C1 segment of cervical spinal cord (tissue), 14 donors: ENCODE measurements at regions not wholly inside any gene's neighbourhood (a gene's known extent, or its start where the extent isn't known, plus 50 kb on each side); places are given as distances from the start of the nearest gene placed in this dataset.
"Not testable (repeated sequence)": the region's sequence is repeated elsewhere in the genome, so short reads cannot be mapped to it uniquely, and the experiment has no call there.

ENCODE experiments used
- DNase-seq, 14 donors: peaks; one replicate each; lab custom pipeline; 2025; lab: John Stamatoyannopoulos, UW

DNA sequence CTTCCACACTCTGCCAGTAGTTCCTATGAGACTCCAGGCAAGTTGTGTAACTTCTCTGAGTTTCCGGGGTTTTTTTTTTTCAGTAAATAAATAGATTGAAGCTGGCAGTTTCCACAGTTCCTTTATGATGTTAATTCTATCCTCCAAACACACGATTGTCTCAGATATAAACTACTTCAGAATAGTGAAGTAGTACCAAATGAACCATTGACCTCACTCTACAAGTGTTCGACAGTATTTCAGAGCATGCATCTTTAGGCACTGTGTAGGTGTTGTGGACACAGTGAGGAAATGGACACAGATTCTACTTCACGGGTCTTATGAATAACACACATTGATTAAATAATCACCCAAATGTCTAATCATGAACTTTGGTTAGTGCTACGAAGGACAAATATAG, 136.1 kb upstream of the IGSF10 start:
- no peak for DNase-seq

DNA sequence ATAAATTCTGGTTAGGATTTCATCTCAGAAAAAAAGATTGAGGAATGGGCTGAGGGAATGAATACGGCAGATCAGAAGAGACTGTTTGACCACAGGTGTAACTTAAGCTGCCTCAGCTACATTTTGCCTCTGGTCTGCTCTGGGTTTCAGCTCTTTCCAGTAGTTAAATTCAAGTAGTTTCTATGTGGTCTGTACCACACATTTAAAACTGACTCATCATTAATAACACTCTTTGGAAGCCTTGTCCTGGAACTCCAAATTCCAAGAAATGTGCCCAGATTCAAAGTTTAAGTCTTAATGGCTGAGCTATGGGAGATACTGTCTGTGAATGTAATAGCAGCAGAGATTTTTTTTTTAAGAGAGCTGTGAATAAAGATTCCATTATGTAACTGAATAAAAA, 133.1 kb upstream of the IGSF10 start:
- DNase-seq = no peak

DNA sequence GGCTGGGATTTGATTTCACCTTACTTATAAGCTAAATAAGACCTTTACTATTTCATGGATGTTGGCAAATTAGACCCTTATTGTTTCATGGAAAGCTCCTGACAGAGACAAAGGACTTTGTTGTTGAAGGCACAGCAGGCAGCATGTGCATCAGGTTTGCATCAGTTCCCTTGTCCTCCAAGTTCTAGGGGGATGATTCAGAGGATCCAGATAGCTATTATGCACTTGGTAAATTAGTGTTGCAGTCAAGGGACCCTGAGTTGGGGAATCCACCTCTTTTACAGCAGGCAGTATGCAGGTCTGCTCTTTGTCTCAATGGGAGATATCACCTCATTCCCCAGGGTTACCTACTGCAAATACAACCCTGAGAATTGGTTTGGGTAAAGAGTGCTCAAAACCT, 131.4 kb upstream of the IGSF10 start:
- no peak for DNase-seq

DNA sequence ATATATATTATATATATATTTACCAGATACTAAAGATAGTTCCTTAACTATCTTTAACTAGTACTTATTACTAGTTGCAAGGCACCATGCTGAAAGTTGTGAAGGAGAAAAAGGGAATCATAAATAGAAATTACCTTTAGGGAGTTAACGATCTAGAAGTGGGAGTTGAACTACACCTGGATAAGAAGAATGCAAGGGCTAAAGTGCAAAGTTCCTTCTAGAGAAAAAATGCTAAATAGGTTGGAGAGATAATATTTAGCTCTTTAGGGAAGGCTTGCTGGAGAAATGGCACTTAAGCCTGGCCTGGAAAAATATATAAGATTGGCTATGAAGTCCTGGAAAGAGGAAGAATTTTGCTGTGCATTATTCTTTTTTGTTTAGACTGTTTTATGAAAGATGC, 130.6 kb upstream of the IGSF10 start:
- no peak for DNase-seq

DNA sequence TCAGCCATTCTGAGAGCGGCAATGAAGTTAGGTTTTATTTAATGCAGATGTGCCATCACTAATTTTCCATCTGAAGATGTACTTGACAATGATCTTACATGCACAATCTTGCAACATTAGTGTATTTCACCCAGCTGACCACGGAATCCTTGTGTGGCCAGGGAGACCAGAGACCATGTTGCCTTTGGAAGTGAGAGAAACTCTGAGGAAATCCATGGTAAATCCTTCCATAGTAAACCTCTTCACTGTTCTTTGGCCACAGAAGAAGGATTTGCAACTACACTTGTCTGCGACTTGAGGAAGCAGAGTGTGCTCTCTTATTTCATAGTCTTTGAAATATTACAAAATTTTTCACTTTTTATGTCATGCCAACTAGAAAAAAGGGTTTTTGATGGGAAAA, 128.4 kb upstream of the IGSF10 start:
- DNase-seq = no peak

DNA sequence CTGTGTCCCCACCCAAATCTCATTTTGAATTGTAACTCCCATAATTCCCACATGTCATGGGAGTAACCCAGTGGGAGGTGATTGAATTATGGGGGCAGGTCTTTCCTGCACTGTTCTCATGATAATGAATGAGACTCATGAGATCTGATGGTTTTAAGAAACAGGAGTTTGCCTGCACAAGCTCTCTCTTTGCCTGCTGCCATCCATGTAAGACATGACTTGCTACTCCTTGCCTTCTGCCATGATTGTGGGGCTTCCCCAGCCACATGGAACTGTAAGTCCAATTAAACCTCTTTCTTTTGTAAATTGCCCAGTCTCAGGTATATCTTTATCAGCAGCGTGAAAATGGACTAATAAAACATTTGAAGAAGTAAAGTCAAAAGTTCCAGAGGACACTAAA, 126.8 kb upstream of the IGSF10 start:
- not testable (repeated sequence) for DNase-seq

DNA sequence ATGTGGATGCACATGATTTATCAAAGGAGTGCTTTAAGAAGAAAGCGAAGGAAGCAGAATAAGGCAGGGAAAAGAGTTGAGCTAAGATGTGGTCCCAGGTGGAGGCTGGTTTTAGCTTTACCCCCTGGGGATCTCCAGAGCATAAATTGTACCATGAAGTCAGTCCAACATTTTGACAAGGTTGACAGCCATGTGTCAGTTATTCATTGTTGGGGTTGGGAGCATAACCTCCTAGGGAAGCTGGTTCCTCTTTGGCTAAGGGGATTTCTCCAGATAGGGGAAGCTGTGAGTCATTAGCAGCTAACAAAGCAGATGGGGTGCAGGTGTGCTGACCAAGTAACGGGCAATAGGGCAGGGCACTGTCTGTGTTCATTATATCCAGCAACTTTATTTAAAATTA, 123.7 kb upstream of the IGSF10 start:
- DNase-seq = no peak

DNA sequence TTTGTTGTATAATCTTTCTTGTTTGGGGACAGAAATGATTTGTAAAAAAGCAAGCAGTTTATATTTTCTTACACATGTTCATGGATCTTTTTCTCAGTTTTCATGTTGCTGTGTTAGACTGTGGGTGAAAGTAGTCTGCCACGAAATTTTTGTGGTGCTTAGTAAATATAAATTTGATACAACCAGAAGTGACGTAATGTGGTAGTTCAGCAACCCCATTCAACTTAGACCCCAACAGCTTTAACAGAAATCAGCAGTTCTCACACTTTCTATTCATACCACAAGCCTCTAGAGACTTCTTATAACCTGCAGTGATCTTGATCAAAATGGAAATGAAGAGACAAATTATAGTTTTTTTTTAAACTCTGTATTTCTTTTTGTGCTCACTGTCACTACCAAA, 120.2 kb upstream of the IGSF10 start:
- no peak for DNase-seq

DNA sequence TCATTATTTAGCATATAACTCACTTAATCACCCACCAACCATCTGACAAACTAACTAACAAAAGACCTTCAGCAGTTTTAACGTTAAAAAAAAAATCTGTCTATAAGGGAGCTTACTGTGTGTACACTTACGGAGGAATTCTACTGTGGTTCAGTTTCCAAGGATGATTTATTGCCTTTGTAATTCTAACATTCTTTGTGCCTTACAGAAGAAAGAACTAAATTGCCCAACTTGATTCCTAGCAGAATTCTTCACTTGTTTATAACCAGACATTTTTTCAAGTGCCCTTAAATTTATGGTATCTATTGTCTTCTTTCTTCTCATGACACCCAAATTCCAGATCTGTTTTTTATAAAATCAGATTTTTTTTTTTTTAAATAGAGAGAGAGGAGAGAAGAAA, 119.7 kb upstream of the IGSF10 start:
- DNase-seq = no peak

DNA sequence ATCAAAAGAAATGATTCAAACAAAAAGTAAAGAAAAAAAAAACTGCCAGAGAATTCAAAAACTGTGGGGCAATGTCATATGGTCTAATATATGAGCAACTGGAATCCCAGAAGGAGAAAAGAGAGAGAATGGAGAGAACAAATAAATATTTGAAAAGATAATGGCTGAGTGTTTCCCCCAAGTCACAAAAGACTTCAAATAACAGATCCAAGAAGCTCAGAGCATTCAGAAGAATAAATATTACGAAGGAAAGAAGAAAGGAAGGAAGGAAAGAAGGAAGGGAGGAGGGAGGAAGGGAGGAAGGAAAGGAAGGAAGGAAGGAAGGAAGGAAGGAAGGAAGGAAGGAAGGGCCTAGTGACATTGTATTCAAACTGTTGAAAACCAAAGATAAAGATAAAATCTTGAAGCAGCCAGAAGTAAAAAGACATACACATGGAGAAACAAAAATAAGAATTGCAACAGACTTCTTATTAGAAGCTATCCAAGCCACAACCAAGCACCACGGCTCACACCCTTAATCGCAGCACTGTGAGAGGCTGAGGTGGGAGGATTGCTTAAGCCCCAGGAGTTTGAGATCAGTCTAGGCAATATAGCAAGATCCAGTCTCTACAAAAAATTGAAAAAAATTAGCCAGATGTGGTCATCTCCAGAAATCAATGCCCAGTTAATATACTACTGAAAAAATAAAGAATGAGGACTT, 118.9 kb upstream of the IGSF10 start:
- DNase-seq = no peak

DNA sequence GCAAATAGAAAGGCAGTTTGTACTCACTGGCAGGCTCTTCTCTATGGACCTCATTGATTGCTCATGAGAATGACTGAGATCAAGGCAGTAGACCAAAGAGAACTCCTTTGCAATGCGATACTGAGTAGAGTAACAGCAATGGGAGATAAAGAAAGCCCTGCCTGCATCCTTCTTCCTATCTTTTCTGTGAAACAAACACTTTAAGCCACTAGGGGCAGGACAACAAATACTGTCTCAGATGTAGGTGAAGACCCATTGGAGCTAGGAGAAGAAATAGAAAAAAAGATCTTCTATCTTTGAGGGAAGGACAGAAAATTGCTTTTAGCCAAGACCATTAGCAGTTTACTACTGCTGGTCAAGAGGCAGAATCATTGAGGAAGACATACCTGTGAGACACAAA, 117.6 kb upstream of the IGSF10 start:
- no peak for DNase-seq

DNA sequence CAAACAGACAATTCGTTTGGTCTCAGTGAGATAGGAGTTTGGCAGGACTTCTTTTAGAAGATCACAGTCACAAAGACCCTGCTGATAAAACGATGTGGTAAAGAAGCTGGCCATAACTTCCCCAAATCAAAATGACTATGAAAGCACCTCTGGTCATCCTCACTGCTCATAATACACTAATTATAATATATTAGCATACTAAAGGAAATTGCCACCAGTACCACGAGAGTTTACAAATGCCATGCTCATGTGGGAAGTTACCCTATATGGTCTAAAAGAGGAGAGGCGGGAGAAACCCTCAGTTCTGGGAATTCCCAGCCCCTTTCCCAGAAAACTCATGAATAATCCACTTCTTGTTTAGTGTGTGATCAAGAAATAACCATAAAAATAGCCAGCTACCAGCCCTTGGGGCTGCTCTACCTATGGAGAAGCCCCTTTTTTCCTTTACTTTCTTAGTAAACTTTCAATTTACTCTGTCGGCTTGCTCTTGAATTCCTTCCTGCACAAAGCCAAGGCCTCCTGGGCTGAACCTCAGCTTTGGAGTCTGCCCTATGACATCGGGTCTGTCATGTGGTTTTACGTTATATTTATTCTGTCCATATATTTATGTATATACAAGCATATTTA, 115.8 kb upstream of the IGSF10 start:
- no peak for DNase-seq

DNA sequence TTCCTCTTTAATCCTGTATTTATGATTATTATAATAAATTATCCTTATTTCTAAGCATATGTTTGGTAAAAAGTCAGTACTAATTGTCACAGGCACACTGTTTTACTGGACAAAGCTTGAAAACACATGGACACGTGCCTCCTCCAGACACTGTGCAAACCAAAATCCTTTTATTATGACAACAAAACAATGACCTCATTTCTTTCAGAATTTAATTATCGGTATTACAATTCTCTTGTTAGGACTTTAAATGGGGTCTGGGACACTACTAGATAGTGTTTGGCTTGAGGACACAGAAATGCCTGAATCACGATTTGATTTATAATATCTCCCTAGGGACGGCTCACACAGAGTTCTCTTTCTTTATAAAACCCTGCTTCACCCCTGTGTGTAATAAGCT, 107.3 kb upstream of the IGSF10 start:
- DNase-seq = no peak

DNA sequence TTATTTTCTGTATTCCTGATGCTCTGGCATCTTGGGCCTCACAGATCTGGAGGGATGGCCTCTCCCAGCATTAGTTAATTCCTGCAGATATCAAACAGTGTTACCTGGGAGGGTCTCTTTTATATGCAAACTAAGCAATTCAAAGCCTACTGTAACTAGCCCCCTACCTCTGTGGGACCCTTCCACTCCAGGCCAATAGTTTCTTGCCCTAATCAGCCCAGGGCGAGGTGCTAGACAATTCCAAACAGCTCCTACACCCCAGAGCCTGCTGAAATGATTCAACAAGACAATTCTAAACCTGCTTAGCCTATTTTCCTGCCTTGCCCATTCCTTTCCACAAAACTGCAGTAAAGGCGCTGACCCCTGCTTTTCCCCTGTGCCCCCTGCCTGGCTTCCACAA, 106.6 kb upstream of the IGSF10 start:
- no peak for DNase-seq

DNA sequence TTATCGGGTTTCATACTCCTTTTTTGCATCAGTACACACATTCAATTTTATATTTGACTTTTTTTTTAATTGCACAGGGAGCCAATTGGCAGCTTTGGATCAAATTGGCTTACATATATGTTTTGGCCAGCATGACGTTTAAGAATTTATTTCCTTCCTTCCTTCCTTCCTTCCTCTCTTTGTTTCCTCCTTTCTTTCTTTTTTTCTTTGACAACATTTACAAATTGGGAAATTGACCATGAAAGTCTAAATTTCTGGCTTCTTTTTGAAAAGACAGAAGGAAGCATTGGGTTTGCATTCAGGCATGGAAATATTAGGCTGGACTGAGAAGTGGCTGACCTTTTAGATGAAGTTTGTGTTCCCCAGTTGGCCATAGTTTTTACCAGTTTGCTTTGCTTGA, 103.4 kb upstream of the IGSF10 start:
- no peak for DNase-seq

DNA sequence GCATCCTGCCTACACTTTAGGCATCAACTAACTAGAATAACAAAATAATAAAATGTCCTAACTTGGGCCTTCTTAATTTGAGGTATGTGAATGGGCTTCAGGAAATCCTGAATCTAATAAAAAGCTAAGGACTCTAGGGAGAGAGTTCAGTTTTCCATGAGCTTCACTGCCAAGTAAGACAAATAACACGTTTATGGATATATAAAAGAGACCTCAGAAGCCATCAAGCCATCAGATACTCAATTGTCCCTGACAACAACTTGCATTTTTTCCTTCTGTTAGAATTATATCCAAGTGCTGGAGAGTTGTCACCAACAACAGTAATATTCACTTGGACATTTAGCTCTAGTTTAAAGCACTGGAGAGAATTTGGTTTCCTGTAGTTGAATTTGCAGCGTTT, 102.4 kb upstream of the IGSF10 start:
- no peak for DNase-seq

DNA sequence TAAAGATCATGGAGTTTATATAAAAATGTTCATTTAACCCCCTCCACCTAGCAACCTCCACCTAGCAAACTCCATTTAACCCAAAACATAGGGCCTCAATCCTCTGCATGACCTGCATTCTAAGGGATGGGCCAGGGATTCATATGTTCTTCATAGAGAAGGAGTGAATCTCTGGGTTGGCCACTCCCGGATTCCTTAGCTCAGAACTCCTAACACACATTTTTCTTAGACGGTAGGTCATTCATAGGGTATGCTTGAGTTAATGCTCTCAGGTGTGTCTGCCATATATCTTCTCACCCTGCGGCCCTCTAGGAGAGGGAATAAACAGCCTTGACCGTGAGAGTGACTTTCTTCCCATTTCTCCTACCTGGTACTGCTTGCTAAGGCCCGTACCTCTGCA, 102.0 kb upstream of the IGSF10 start:
- DNase-seq = no peak

DNA sequence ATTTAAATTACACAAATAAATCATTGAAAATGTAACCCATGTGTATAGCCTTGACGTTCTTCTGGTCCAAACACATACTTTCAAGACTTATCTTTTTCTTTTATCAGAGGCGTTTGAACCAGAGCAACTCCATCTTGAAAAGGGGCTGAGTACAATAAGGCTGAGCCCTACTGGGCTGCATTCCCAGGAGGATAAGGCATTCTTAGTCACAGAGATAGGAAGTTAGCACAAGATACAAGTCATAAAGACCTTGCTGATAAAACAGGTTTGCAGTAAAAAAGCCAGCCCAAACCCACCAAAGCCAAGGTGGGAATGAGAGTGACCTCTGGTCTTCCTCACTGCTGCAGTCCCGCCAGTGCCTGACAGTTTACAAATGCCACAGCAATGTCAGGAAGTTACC, 101.0 kb upstream of the IGSF10 start:
- DNase-seq = no peak

DNA sequence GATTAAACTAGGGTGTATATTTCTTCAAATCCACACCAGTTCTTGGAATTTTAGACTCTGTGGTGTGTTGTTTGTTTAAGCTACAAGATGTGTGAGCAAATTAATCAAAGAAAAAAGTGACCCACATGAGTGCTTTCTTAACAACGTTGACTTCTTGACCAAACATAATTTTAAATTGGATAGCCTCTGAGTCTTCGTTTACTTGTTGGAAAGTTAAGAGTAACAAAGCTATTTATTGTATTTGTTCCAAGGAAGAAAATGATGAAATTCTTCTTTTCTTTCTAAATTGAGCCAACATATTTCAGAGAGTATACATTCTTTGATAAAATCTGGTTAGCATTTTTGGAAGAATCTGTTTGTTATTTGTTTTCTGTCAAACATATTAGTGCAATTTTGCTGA, 99.9 kb upstream of the IGSF10 start:
- DNase-seq = no peak

DNA sequence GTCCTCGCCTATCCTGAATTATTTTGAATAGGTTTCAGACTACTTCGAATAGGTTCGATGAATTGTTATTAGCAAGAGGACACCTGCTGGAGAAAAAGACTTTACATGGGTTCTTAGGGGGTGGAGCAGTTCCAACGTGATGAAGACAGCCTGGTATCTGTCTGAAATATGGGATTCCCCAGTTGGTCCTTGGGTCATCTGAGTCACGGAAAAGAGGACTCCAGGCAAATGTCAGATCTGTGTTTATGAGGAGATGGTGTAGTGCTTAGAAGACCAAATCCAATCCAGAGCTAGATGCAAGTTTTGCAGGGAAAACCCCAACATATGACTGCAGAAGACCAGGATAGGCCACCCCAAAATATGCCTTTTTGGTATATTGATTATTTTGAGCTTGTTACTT, 98.9 kb upstream of the IGSF10 start:
- no peak for DNase-seq

DNA sequence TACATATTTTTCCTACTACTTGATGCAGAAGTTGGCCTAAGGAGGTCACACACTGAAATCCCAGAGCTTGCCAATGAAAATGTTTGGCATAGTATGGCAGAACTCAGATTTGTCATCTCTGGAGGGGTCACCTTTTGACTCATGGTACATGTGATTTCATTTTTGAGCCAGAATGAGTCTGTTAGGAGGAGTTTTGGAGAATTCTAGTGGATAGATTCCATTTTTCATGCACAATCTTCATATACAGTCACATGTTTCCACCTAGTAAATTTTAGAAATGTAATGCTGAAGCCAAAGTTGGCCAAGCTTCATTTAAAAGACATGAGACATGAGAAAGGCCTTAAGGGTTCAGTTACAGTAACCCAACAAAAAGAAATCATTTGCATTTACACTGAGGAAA, 97.8 kb upstream of the IGSF10 start:
- DNase-seq = no peak

DNA sequence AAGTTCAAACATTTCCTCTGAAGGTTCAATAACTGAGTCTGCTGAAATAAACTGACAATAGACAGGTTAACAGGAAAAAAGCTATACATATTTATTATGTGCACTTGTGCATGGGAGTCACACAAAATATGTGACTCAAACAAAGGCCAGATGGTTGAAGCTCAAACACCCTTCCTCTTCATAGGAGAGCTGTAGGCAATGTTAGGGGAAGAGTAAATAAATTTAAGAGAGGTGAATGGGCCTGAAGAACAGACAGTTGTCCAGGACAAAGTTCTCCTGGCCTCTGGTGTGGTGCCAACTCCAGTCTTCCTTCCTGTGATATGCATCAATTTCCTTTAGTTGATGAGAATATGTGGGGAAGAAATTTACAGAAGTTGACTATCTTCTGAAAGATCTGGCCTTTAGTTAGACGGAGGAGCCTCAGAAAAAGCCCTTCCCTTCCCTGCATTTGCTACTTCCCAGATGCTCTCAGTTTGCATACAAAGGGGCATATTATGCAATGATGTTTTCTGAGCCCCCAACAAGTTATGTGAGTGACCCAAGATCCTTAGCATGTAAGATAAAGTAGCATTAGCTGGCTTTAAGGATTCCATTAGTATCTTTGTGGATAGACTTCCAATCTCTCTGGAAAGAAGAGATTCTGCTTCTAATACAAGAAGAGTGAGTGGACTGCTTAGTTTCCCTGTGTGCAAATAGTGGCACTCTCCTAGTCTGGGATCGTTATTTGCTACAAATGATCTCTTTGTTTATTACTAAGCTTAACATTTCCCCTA, 96.4 kb upstream of the IGSF10 start:
- DNase-seq = no peak

DNA sequence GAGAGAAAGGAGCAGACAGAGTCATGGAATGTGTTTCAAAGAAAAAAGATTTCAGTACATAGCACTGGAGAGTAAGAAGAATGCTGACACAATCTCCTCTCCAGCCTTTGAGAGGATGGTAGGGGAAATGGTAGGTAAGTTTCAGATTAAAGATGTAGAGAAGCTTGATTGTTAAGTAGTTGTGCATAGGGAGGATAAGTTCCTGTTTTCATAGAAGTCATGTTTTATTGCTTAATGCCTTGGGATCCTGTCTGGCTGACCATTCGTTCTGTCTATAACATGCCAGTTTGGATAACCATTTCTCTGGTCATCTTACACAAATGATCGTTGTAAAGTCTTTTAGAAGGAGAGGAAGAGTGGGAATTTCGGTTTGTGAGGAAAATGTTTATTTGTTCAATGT, 95.7 kb upstream of the IGSF10 start:
- DNase-seq = no peak
